DND-41 (cell line): ENCODE measurements at regions not wholly inside any gene's neighbourhood (a gene's known extent, or its start where the extent isn't known, plus 50 kb on each side); places are given as distances from the start of the nearest gene placed in this dataset.
A peak's percentile ranks its signal among the peaks of the same experiment; 100 is the strongest.

ENCODE experiments used
- ATAC-seq: fragments of 200-7000 bp; cut with Tn5 transposase; 3 replicates; pipeline ENCODE4 v1.9.1; 2021; ENCODE audit warnings: low read depth; ENCODE audit not compliant: insufficient read depth
- DNase-seq: peaks from one replicate; pipeline ENCODE4 v3.0.0-alpha.2; 2020
- H2AFZ ChIP-seq: 2 replicates; pipeline ENCODE4 v1.6.0; 2012; ENCODE audit warnings: low read depth, low read length
- H3K27ac ChIP-seq: 2 replicates; pipeline ENCODE4 v1.5.1; 2012; ENCODE audit warnings: low read length, inconsistent platforms
- H3K27me3 ChIP-seq: fragments of 200-600 bp; sonication (generic); 2 replicates; pipeline ENCODE4 v1.6.0; 2012; ENCODE audit warnings: low read length, mild to moderate bottlenecking, inconsistent platforms; ENCODE audit not compliant: insufficient read depth, poor library complexity
- H3K36me3 ChIP-seq: 2 replicates; pipeline ENCODE4 v1.5.1; 2012; ENCODE audit warnings: low read length, inconsistent platforms; ENCODE audit not compliant: insufficient read depth
- H3K4me1 ChIP-seq: 2 replicates; pipeline ENCODE4 v1.5.1; 2012; ENCODE audit warnings: mild to moderate bottlenecking, low read length; ENCODE audit not compliant: insufficient read depth
- H3K4me2 ChIP-seq: 2 replicates; pipeline ENCODE4 v1.6.0; 2012; ENCODE audit warnings: mild to moderate bottlenecking, moderate library complexity, low read length, inconsistent platforms; ENCODE audit not compliant: insufficient read depth
- H3K4me3 ChIP-seq, 2 experiments: fragments of 200-600 bp in 1 of 2; shearing (Covaris generic) in 1 of 2; 2 replicates each; pipeline ENCODE4 v1.5.1; 2012 to 2016; ENCODE audit warnings: inconsistent platforms in 2 of 2, low read length in 2 of 2, mild to moderate bottlenecking in 2 of 2, low read depth in 1 of 2, moderate library complexity in 1 of 2
- H3K79me2 ChIP-seq: 2 replicates; pipeline ENCODE4 v1.6.0; 2012; ENCODE audit warnings: low read length, inconsistent platforms; ENCODE audit not compliant: insufficient read depth
- H3K9ac ChIP-seq: 2 replicates; pipeline ENCODE4 v1.6.0; 2012; ENCODE audit warnings: low read depth, mild to moderate bottlenecking, inconsistent platforms, low read length, moderate library complexity
- H3K9me3 ChIP-seq: 2 replicates; pipeline ENCODE4 v1.5.1; 2012; ENCODE audit warnings: low read length, moderate library complexity, mild to moderate bottlenecking, inconsistent platforms; ENCODE audit not compliant: insufficient read depth, severe bottlenecking
- H4K20me1 ChIP-seq: 2 replicates; pipeline ENCODE4 v1.6.0; 2012; ENCODE audit warnings: low read length; ENCODE audit not compliant: insufficient read depth
- EZH2 ChIP-seq: IDR thresholded peaks from 3 replicates; pipeline ENCODE4 v1.6.1; 2012; ENCODE audit warnings: borderline replicate concordance, low read depth, mild to moderate bottlenecking, moderate library complexity, low read length, inconsistent platforms; ENCODE audit not compliant: severe bottlenecking
- TF ChIP-seq, protein P1 (sequence below): IDR thresholded peaks from 2 replicates; pipeline ENCODE4 v1.5.1; 2012; ENCODE audit warnings: borderline replicate concordance, low read length, moderate library complexity, mild to moderate bottlenecking; ENCODE audit not compliant: poor library complexity, severe bottlenecking; ENCODE audit errors: extremely low read depth

DNA sequence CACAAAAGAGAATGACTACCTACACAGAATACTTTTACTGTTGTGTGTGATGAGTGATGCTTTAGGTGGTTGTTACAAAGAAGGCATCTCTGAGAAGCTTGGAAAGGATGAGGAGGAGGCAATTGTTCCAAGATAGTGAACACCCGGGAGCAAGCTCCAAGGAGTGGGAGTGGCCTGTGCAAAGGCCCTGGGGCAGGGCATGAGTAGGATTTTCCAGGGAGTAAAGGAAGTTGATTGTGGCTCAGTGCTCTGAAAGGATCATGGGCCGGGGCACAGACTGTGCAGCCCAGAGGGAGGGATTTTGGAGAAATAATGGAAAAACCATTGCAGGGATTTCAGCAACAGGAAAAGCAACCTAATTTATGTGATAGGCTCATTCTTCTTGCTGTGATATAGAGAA is 264.3 kb downstream of the CDH26 start:
- DNase-seq (no peak), ATAC-seq (no peak)
- Histone ChIP-seq H4K20me1 (no peaks in the 10 kb centered on the region), H3K4me1 (peaks cover 21% of the 10 kb centered on the region), H3K27ac (peak overlapping the region; percentile 29; the same call in 1 of the 2 replicates), H3K27me3 (no peaks in the 10 kb centered on the region), H3K4me2 (no peak overlapping the region), H3K36me3 (peaks cover 58% of the 10 kb centered on the region), H3K9me3 (peaks cover 7% of the 10 kb centered on the region), H3K79me2 (peaks cover 43% of the 10 kb centered on the region), H3K4me3 (no peak overlapping the region), H3K9ac (no peak overlapping the region), H2AFZ (no peak overlapping the region)
- TF ChIP-seq EZH2 = no peak
- TF ChIP-seq, protein P1, sequence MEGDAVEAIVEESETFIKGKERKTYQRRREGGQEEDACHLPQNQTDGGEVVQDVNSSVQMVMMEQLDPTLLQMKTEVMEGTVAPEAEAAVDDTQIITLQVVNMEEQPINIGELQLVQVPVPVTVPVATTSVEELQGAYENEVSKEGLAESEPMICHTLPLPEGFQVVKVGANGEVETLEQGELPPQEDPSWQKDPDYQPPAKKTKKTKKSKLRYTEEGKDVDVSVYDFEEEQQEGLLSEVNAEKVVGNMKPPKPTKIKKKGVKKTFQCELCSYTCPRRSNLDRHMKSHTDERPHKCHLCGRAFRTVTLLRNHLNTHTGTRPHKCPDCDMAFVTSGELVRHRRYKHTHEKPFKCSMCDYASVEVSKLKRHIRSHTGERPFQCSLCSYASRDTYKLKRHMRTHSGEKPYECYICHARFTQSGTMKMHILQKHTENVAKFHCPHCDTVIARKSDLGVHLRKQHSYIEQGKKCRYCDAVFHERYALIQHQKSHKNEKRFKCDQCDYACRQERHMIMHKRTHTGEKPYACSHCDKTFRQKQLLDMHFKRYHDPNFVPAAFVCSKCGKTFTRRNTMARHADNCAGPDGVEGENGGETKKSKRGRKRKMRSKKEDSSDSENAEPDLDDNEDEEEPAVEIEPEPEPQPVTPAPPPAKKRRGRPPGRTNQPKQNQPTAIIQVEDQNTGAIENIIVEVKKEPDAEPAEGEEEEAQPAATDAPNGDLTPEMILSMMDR = no peak

DNA sequence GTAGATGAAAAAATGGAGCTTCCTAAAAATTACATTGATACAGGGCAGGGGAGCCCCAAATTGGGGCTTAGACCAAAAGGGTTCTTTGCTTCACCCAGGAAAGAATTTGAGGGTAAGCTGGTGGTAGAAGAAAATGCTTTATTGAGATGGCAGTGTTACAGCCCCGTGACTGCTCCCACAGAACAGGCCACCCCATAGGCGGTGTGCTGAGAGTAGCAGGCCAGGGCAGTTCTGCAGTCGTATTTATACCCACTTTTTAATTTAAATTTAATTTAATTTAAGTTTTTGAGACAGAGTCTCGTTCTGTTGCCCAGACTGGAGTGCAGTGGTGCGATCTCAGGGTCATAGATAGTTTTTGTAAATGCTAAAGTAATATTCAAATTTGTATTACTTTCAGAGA is 265.0 kb downstream of the CDH26 start:
- DNase-seq = no peak

DNA sequence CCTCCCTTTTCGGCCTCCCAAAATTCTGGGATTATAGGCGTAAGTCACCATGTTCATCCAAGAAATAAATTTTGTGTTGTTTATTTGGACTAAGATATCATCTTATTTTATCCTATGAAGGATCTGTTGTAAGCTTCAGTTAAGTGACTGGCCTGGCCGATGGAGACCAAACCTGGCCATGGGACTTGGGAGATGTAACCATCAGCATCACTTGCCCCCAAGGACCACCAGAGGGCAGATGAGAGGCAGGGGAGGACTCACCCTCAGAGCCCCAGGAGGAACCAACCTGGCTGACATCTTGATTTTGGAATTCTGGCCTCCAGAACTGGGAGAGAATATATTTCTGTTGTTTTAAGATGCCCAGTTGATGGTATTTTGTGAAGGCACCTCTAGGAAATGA is 266.7 kb downstream of the CDH26 start:
- Histone ChIP-seq H3K4me3 (no peak overlapping the region), H2AFZ (no peak overlapping the region), H3K79me2 (peaks cover 40% of the 10 kb centered on the region), H3K4me1 (peaks cover 44% of the 10 kb centered on the region), H3K9me3 (peaks cover 13% of the 10 kb centered on the region), H3K27me3 (no peaks in the 10 kb centered on the region), H3K9ac (no peak overlapping the region), H3K4me2 (no peak overlapping the region), H3K27ac (peak overlapping the region; percentile 72; the same call in 1 of the 2 replicates), H4K20me1 (no peaks in the 10 kb centered on the region), H3K36me3 (peaks cover 58% of the 10 kb centered on the region)
- peak; percentile 63 for DNase-seq
- no peak for TF ChIP-seq EZH2
- TF ChIP-seq, protein P1 = peak; percentile 80
- ATAC-seq = peak; percentile 50; the same call in 2 of the 3 replicates

More for the DNA sequence above, 265.0 kb downstream of the CDH26 start:
- Histone ChIP-seq H3K4me1 (peaks cover 28% of the 10 kb centered on the region), H3K36me3 (peaks cover 55% of the 10 kb centered on the region), H3K27me3 (no peaks in the 10 kb centered on the region), H3K9ac (no peak overlapping the region), H3K27ac (no peak overlapping the region; the same call in 1 of the 2 replicates), H4K20me1 (no peaks in the 10 kb centered on the region), H3K79me2 (peaks cover 43% of the 10 kb centered on the region), H3K4me3 (no peak overlapping the region), H3K9me3 (peaks cover 7% of the 10 kb centered on the region), H2AFZ (no peak overlapping the region), H3K4me2 (no peak overlapping the region)
- TF ChIP-seq, protein P1 = no peak
- TF ChIP-seq EZH2 = no peak
- no peak for ATAC-seq
